ENCODE measurements at regions not wholly inside any gene's neighbourhood (a gene's known extent, or its start where the extent isn't known, plus 50 kb on each side); places are given as distances from the start of the nearest gene placed in this dataset.
"Not testable (repeated sequence)": the region's sequence is repeated elsewhere in the genome, so short reads cannot be mapped to it uniquely, and the experiment has no call there.

- TF ChIP-seq EZH2 (IDR thresholded peaks at IDR 0.05; ENCODE audit: insufficient read depth, poor library complexity, severe bottlenecking); EZH2phosphoT487 (IDR thresholded peaks at IDR 0.05; ENCODE audit: insufficient read depth, low read depth): not testable (repeated sequence)
These were observed 76.8 kb upstream of the SPDYE9 start for GRCh38 chr7:73162680-73163079.

All from GM23248 (cell line).